ENCODE measurements at regions not wholly inside any gene's neighbourhood (a gene's known extent, or its start where the extent isn't known, plus 50 kb on each side); places are given as distances from the start of the nearest gene placed in this dataset.

DNA sequence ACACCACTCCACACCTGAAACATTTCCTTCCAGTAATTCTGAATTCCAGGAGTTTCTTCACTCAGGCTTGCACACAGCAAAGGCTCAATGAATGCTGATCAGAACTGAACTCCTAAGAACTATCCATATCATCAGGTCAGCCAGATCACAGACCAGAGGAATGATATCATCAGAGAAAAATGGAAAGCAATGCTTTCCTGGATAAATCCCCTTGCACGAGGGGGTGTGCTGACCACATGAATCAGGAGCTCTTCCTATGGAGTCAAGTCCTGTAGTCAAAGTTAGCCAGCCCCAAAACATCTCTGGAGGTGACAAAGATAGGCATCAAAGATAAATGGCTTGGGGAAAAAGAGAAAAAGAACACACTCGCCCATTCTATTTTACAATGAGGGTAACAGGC lies 83.8 kb upstream of the ACVR2A start:
- TF ChIP-seq, protein P1, sequence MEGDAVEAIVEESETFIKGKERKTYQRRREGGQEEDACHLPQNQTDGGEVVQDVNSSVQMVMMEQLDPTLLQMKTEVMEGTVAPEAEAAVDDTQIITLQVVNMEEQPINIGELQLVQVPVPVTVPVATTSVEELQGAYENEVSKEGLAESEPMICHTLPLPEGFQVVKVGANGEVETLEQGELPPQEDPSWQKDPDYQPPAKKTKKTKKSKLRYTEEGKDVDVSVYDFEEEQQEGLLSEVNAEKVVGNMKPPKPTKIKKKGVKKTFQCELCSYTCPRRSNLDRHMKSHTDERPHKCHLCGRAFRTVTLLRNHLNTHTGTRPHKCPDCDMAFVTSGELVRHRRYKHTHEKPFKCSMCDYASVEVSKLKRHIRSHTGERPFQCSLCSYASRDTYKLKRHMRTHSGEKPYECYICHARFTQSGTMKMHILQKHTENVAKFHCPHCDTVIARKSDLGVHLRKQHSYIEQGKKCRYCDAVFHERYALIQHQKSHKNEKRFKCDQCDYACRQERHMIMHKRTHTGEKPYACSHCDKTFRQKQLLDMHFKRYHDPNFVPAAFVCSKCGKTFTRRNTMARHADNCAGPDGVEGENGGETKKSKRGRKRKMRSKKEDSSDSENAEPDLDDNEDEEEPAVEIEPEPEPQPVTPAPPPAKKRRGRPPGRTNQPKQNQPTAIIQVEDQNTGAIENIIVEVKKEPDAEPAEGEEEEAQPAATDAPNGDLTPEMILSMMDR (IDR thresholded peaks at IDR 0.05): no peak
- ATAC-seq (no peak), DNase-seq (no peak)
- intact Hi-C loops (cut with DNase I, micrococcal nuclease): no loop called here
- Histone ChIP-seq H3K9me3 (no peaks in the 10 kb centered on the region), H3K4me1 (ENCODE audit: low read depth) (no peaks in the 10 kb centered on the region), H3K4me3 (no peak overlapping the region), H3K36me3 (ENCODE audit: low read depth) (no peaks in the 10 kb centered on the region)

DNA sequence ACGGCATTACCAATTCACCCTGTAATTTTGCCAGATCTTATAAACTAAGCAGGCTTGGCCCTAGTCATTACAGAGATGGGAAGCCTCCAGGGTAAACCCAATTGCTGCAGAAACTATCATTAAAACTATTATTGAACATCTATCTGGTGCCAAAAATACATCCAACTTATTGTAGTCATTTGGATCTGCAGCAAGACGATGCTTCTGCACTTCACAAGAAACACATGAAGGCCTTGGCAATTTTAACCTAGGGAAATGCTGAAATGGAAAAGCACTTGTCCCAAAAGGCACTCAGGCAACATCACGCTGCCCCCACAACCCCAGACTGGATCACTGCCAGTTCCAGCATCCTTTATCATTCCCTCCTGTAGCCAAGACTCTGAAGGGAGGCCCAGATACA lies 85.3 kb upstream of the ACVR2A start:
- DNase-seq (no peak), ATAC-seq (no peak)
- intact Hi-C loops (cut with DNase I, micrococcal nuclease): no loop called here
- no peaks in the 10 kb centered on the region for H3K4me1 ChIP-seq (ENCODE audit: low read depth)
- TF ChIP-seq, protein P1 (IDR thresholded peaks at IDR 0.05): no peak
- H3K36me3 ChIP-seq (ENCODE audit: low read depth): no peaks in the 10 kb centered on the region
- H3K9me3 ChIP-seq: no peaks in the 10 kb centered on the region
- no peak overlapping the region for H3K4me3 ChIP-seq

DNA sequence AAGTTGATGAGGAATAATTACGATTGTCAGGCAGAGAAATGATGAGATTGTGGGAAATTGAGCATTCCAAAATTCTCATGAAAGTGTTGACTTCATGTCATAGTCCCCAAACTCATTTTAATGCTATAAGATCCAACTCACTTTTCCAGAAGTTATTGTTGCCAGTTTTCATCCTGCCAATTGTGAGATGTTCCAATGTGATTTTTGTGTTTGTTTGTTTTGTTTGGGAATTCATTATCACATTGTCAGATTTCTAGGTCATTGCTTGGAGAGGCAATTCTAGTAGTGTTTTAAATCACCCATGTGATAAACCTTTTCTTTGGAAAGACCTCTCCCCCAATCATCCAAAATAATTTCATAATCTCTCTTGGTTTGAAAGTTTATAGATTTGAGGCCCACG lies 86.0 kb upstream of the ACVR2A start:
- TF ChIP-seq, protein P1 (IDR thresholded peaks at IDR 0.05): no peak
- intact Hi-C loops (cut with DNase I, micrococcal nuclease): no loop called here
- no peaks in the 10 kb centered on the region for H3K36me3 ChIP-seq (ENCODE audit: low read depth)
- H3K9me3 ChIP-seq: no peaks in the 10 kb centered on the region
- ATAC-seq: no peak
- H3K4me3 ChIP-seq: no peak overlapping the region
- no peak for DNase-seq
- H3K4me1 ChIP-seq (ENCODE audit: low read depth): no peaks in the 10 kb centered on the region

DNA sequence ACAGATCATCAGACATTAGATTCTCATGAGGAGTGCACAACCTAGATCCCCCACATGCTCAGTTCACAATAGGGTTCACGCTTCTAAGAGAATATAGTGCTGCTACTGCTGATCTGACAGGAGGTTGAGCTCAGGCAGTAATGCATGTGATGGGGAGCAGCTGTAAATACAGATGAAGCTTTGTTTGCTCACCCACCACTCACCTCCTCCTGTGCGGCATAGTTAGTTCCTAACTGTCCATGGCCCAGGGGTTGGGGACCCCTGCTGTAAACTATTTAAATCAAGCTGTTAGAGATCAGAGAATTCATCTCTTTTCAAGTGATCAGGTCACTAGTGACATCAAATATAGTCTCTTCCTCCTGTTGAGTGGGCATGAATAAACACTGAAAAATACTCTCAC lies 88.8 kb upstream of the ACVR2A start:
- Histone ChIP-seq H3K9me3 (no peaks in the 10 kb centered on the region), H3K4me3 (no peak overlapping the region), H3K36me3 (ENCODE audit: low read depth) (no peaks in the 10 kb centered on the region), H3K4me1 (ENCODE audit: low read depth) (no peaks in the 10 kb centered on the region)
- intact Hi-C loops (cut with DNase I, micrococcal nuclease): no loop called here
- DNase-seq (no peak), ATAC-seq (no peak)
- TF ChIP-seq, protein P1 (IDR thresholded peaks at IDR 0.05): no peak

DNA sequence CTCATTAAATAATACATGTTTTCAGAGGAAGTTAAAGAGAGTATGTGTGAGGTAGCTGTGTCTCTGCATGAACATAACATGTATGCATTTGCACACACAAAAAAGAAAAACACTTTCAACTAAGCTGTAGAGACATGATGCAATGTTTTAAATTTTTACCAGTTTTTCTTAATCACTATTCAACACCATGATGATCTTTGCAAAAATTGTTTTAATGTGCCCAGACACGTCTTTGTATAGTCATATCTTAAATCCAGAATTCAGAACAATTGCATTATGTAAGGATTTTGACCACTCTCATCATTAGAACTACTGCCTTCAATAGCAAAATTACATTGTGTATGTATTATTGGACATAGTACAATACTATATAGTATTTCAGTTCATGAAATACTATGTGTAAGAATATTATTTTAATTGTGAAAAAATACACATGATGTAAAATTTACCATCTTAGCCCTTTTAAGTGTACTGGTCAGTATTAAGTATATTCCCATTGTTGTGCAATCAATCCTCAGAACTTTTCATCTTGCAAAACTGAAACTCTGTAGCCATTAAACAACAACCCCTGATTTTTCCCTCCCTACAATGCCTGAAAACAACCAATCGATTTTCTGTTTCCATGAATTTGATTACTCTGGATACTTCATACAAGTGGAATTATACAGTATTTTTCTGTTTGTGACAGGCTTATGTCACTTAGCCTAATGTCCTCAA lies 104.5 kb upstream of the ACVR2A start:
- Histone ChIP-seq H3K36me3 (ENCODE audit: low read depth) (no peaks in the 10 kb centered on the region), H3K4me3 (no peak overlapping the region), H3K4me1 (ENCODE audit: low read depth) (no peaks in the 10 kb centered on the region), H3K9me3 (no peaks in the 10 kb centered on the region)
- intact Hi-C loops (cut with DNase I, micrococcal nuclease): no loop called here
- DNase-seq (no peak), ATAC-seq (no peak)
- TF ChIP-seq, protein P1 (IDR thresholded peaks at IDR 0.05): no peak

DNA sequence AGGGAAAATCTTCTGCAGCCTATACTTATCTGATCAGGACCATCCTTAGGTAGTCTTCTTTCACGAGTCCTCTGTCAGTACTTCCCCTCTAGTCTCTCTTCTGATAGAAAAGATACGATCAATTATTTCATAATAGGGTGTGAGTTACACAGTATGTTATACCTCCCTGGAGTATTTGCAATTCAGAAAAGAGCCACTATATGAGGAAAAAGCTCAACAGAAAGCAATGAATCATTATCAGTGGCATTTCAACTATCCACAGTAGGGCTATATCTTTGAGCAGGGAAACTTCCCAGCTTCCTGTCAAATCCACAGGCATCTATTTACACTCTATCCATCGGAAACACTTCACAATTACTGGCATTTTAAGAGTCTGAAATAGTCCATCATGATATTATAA lies 105.3 kb upstream of the ACVR2A start:
- TF ChIP-seq, protein P1 (IDR thresholded peaks at IDR 0.05): no peak
- no peak overlapping the region for H3K4me3 ChIP-seq
- no peaks in the 10 kb centered on the region for H3K9me3 ChIP-seq
- H3K4me1 ChIP-seq (ENCODE audit: low read depth): no peaks in the 10 kb centered on the region
- intact Hi-C loops (cut with DNase I, micrococcal nuclease): no loop called here
- H3K36me3 ChIP-seq (ENCODE audit: low read depth): no peaks in the 10 kb centered on the region
- no peak for ATAC-seq
- no peak for DNase-seq

Data from mucosa of descending colon (tissue), 3 donors.